Mesenchymal stem cell (in vitro differentiated cells and primary cell): ENCODE measurements at regions not wholly inside any gene's neighbourhood (a gene's known extent, or its start where the extent isn't known, plus 50 kb on each side); places are given as distances from the start of the nearest gene placed in this dataset.
"Not testable (repeated sequence)": the region's sequence is repeated elsewhere in the genome, so short reads cannot be mapped to it uniquely, and the experiment has no call there.

Experiments used
- DNase-seq: peaks from one replicate; pipeline ENCODE4 v3.0.0-alpha.2; 2013
- H2AFZ ChIP-seq: one replicate; pipeline ENCODE4 v1.6.1; 2013; ENCODE audit warnings: low read depth, mild to moderate bottlenecking, control low read depth, inconsistent platforms, low read length, moderate library complexity
- H2AK5ac ChIP-seq: 2 replicates; pipeline ENCODE4 v1.6.1; 2013; ENCODE audit warnings: low read length, moderate library complexity, mild to moderate bottlenecking, inconsistent platforms; ENCODE audit not compliant: severe bottlenecking
- H2BK120ac ChIP-seq: one replicate; pipeline ENCODE4 v1.6.1; 2013; ENCODE audit warnings: low read depth, mild to moderate bottlenecking, inconsistent platforms, low read length, moderate library complexity
- H2BK12ac ChIP-seq, 2 experiments: one replicate each; pipeline ENCODE4 v1.6.1; 2013; ENCODE audit warnings: inconsistent platforms in 2 of 2, low read length in 2 of 2, mild to moderate bottlenecking in 2 of 2, moderate library complexity in 2 of 2, control low read depth in 1 of 2
- H2BK15ac ChIP-seq: one replicate; pipeline ENCODE4 v1.6.1; 2013; ENCODE audit warnings: mild to moderate bottlenecking, low read depth, inconsistent platforms; ENCODE audit not compliant: poor library complexity, severe bottlenecking
- H2BK5ac ChIP-seq: 2 replicates; pipeline ENCODE4 v1.6.1; 2013; ENCODE audit warnings: low read depth, mild to moderate bottlenecking, low read length, control low read depth, inconsistent platforms; ENCODE audit not compliant: poor library complexity, severe bottlenecking
- H3K14ac ChIP-seq, 2 experiments: one replicate each; pipeline ENCODE4 v1.6.1; 2013; ENCODE audit warnings: inconsistent platforms in 2 of 2, low read length in 2 of 2, control low read depth in 1 of 2, mild to moderate bottlenecking in 1 of 2, moderate library complexity in 1 of 2
- H3K18ac ChIP-seq, 2 experiments: one replicate each; pipeline ENCODE4 v1.6.1; 2013; ENCODE audit warnings: inconsistent platforms in 2 of 2, low read length in 2 of 2, control low read depth in 1 of 2, low read depth in 1 of 2, mild to moderate bottlenecking in 1 of 2
- H3K23ac ChIP-seq, 2 experiments: one replicate each; pipeline ENCODE4 v1.6.1; 2013; ENCODE audit warnings: inconsistent platforms in 2 of 2, low read length in 2 of 2, mild to moderate bottlenecking in 2 of 2, moderate library complexity in 2 of 2, control low read depth in 1 of 2
- H3K27ac ChIP-seq: 2 replicates; pipeline ENCODE4 v1.5.1; 2013; ENCODE audit warnings: mild to moderate bottlenecking, moderate library complexity, low read length, control low read depth, inconsistent platforms; ENCODE audit not compliant: poor library complexity, severe bottlenecking
- H3K27me3 ChIP-seq, 2 experiments: 2 replicates each; pipeline versions ENCODE4 v1.6.1 to v1.7.0; 2013; ENCODE audit warnings: low read length in 2 of 2, mild to moderate bottlenecking in 2 of 2, moderate library complexity in 2 of 2, control low read depth in 1 of 2, inconsistent platforms in 1 of 2; ENCODE audit not compliant: control insufficient read depth in 1 of 2, insufficient read depth in 1 of 2
- H3K36me3 ChIP-seq, 2 experiments: 2 replicates each; pipeline versions ENCODE4 v1.6.1 to v1.7.0; 2013; ENCODE audit warnings: low read length in 2 of 2, control low read depth in 1 of 2, inconsistent platforms in 1 of 2, low read depth in 1 of 2, mild to moderate bottlenecking in 1 of 2; ENCODE audit not compliant: insufficient read depth in 2 of 2, control insufficient read depth in 1 of 2
- H3K4ac ChIP-seq, 2 experiments: one replicate each; pipeline ENCODE4 v1.6.1; 2013; ENCODE audit warnings: inconsistent platforms in 2 of 2, low read length in 2 of 2, mild to moderate bottlenecking in 2 of 2, moderate library complexity in 2 of 2, control low read depth in 1 of 2, low read depth in 1 of 2
- H3K4me1 ChIP-seq: 2 replicates; pipeline ENCODE4 v1.6.1; 2013; ENCODE audit warnings: low read depth, low read length, control low read depth; ENCODE audit not compliant: control insufficient read depth, insufficient read depth
- H3K4me2 ChIP-seq: 2 replicates; pipeline ENCODE4 v1.6.1; 2013; ENCODE audit warnings: low read length, mild to moderate bottlenecking, inconsistent platforms; ENCODE audit not compliant: poor library complexity, severe bottlenecking
- H3K4me3 ChIP-seq, 2 experiments: 2 replicates each; pipeline versions ENCODE4 v1.5.1 to v1.7.0; 2013; ENCODE audit warnings: low read length in 2 of 2, mild to moderate bottlenecking in 2 of 2, control low read depth in 1 of 2, low read depth in 1 of 2; ENCODE audit not compliant: insufficient read depth in 1 of 2
- H3K79me1 ChIP-seq: replicated peaks from 2 replicates; pipeline ENCODE4 v1.6.1; 2013; ENCODE audit warnings: mild to moderate bottlenecking, control low read depth, low read length, inconsistent platforms; ENCODE audit not compliant: poor library complexity, severe bottlenecking
- H3K9ac ChIP-seq: 2 replicates; pipeline ENCODE4 v1.7.0; 2013; ENCODE audit warnings: mild to moderate bottlenecking, low read length, moderate library complexity
- H3K9me3 ChIP-seq: 2 replicates; pipeline ENCODE4 v1.7.0; 2013; ENCODE audit warnings: mild to moderate bottlenecking, low read length; ENCODE audit not compliant: control insufficient read depth
- H4K8ac ChIP-seq: one replicate; pipeline ENCODE4 v1.6.1; 2013; ENCODE audit warnings: inconsistent platforms, mild to moderate bottlenecking, low read length, moderate library complexity
- H4K91ac ChIP-seq: one replicate; pipeline ENCODE4 v1.6.1; 2013; ENCODE audit warnings: mild to moderate bottlenecking, low read length, inconsistent platforms
- WGBS: methylation state at CpG from one replicate; pipeline ENCODE4 v1.1.7; 2013; ENCODE audit warnings: mixed read lengths; 5-methylcytosine and 5-hydroxymethylcytosine counted together

- H2BK12ac ChIP-seq = no peak overlapping the region
- WGBS = 93% methylated on average over 14 of the region's 20 CpGs
- H2BK5ac ChIP-seq = no peak overlapping the region
- no peak overlapping the region for H4K91ac ChIP-seq
- H3K18ac ChIP-seq = no peak overlapping the region
- no peak overlapping the region for H3K27ac ChIP-seq
- no peak overlapping the region for H3K4me2 ChIP-seq
- no peak overlapping the region for H2AFZ ChIP-seq
- H3K23ac ChIP-seq = no peak overlapping the region
- no peak overlapping the region for H3K9ac ChIP-seq
- H3K4me1 ChIP-seq = no peaks in the 10 kb centered on the region
- no peak overlapping the region for H2BK120ac ChIP-seq
- no peak for DNase-seq
- H2AK5ac ChIP-seq = no peak overlapping the region
- H2BK15ac ChIP-seq = no peak overlapping the region
- no peak overlapping the region for H3K4ac ChIP-seq
- H3K79me1 ChIP-seq = no peaks in the 10 kb centered on the region
- no peak overlapping the region for H3K4me3 ChIP-seq
- no peaks in the 10 kb centered on the region for H3K36me3 ChIP-seq
- H3K9me3 ChIP-seq = peaks cover 9% of the 10 kb centered on the region
- no peak overlapping the region for H4K8ac ChIP-seq
- H3K14ac ChIP-seq = no peak overlapping the region
- H3K27me3 ChIP-seq = no peaks in the 10 kb centered on the region
Observed at GRCh38 chr6:81098109-81098814, 654.2 kb downstream of the TENT5A start.

GRCh38 chr6:81096464-81096863, 656.0 kb downstream of the TENT5A start:
- not testable (repeated sequence) for H2BK5ac ChIP-seq

GRCh38 chr6:81093051-81093450, 659.4 kb downstream of the TENT5A start:
- no peaks in the 10 kb centered on the region for H3K36me3 ChIP-seq
- no peak overlapping the region for H4K91ac ChIP-seq
- H2BK12ac ChIP-seq = no peak overlapping the region
- H3K27me3 ChIP-seq = no peaks in the 10 kb centered on the region
- H3K4me2 ChIP-seq = no peak overlapping the region
- H3K9me3 ChIP-seq = no peaks in the 10 kb centered on the region
- no peaks in the 10 kb centered on the region for H3K4me1 ChIP-seq
- no peak overlapping the region for H3K14ac ChIP-seq
- no peak overlapping the region for H3K18ac ChIP-seq
- 94% methylated on average over 3 of the region's 5 CpGs for WGBS
- H3K9ac ChIP-seq = no peak overlapping the region
- H3K79me1 ChIP-seq = no peaks in the 10 kb centered on the region
- no peak overlapping the region for H2BK5ac ChIP-seq
- no peak overlapping the region for H4K8ac ChIP-seq
- no peak overlapping the region for H3K23ac ChIP-seq
- no peak overlapping the region for H3K4ac ChIP-seq
- no peak overlapping the region for H2AFZ ChIP-seq
- H3K4me3 ChIP-seq = no peak overlapping the region
- no peak overlapping the region for H3K27ac ChIP-seq
- H2BK120ac ChIP-seq = no peak overlapping the region
- H2AK5ac ChIP-seq = no peak overlapping the region
- DNase-seq = no peak
- H2BK15ac ChIP-seq = no peak overlapping the region

More at GRCh38 chr6:81096464-81096863, 656.0 kb downstream of the TENT5A start:
- H3K9ac ChIP-seq, H2AFZ ChIP-seq, DNase-seq, H3K79me1 ChIP-seq, H3K4ac ChIP-seq, H3K14ac ChIP-seq, H4K8ac ChIP-seq, H2AK5ac ChIP-seq, H2BK15ac ChIP-seq, H3K4me2 ChIP-seq, H3K23ac ChIP-seq, H3K36me3 ChIP-seq, H2BK120ac ChIP-seq, H3K18ac ChIP-seq, H3K27ac ChIP-seq, H2BK12ac ChIP-seq, H3K4me1 ChIP-seq, H3K27me3 ChIP-seq, H4K91ac ChIP-seq, H3K4me3 ChIP-seq, H3K9me3 ChIP-seq: not testable (repeated sequence)
- WGBS = 85% methylated on average over 5 of the region's 6 CpGs

- Histone ChIP-seq H3K79me1 (no peaks in the 10 kb centered on the region), H4K91ac (no peak overlapping the region), H3K4ac (no peak overlapping the region), H3K4me3 (no peak overlapping the region), H2BK15ac (no peak overlapping the region), H3K9me3 (no peaks in the 10 kb centered on the region), H3K4me2 (no peak overlapping the region), H2AK5ac (no peak overlapping the region), H3K14ac (no peak overlapping the region), H3K36me3 (no peaks in the 10 kb centered on the region), H4K8ac (no peak overlapping the region), H3K27me3 (no peaks in the 10 kb centered on the region), H2BK120ac (no peak overlapping the region), H2BK5ac (no peak overlapping the region), H2BK12ac (no peak overlapping the region), H3K18ac (no peak overlapping the region), H3K23ac (no peak overlapping the region), H2AFZ (no peak overlapping the region), H3K9ac (no peak overlapping the region), H3K27ac (no peak overlapping the region), H3K4me1 (no peaks in the 10 kb centered on the region)
- 75% methylated on average over 1 of the region's 1 CpG for WGBS
- DNase-seq = no peak
Observed at GRCh38 chr6:81088145-81088544, 664.3 kb downstream of the TENT5A start.
